NCI-H2196 (cell line): ENCODE measurements at regions not wholly inside any gene's neighbourhood (a gene's known extent, or its start where the extent isn't known, plus 50 kb on each side); places are given as distances from the start of the nearest gene placed in this dataset.

Experiments used
- DNase-seq: peaks from one replicate; lab custom pipeline; 2025; ENCODE audit not compliant: unreplicated experiment; lab: John Stamatoyannopoulos, UW

GRCh38 chr2:155695505-155695904 is 637.0 kb downstream of the NR4A2 start:
- DNase-seq, result no peak

GRCh38 chr2:155692856-155693255 is 639.7 kb downstream of the NR4A2 start:
- DNase-seq, result no peak

- DNase-seq, result no peak
Measured at GRCh38 chr2:155692106-155692505, 640.4 kb downstream of the NR4A2 start.

DNA sequence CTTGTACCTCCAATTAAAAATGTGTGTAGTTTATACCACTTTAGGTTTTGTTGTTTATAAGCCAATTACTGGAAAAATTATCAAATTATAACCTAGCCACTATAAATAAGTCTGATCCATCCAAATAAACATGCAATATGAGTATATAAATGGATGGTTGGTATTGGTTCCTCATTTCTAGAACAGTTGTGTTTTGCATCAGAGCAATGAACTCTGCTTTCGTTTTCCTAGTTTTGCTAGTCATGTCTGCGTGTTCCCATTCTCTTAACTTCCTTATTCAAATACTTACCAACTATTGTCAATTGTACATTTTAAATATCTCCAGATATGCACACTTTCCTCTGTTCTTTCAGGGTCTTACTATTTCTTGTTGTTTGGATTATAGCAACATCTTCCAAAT is 641.7 kb downstream of the NR4A2 start:
- DNase-seq, result no peak

- no peak for DNase-seq
Measured at GRCh38 chr2:155689791-155690190, 642.7 kb downstream of the NR4A2 start.

GRCh38 chr2:155687181-155687580 is 645.3 kb downstream of the NR4A2 start:
- no peak for DNase-seq

- DNase-seq, result no peak
Measured at GRCh38 chr2:155679647-155680046, 652.9 kb downstream of the NR4A2 start.

- no peak for DNase-seq
Measured at GRCh38 chr2:155675920-155676319, 656.6 kb downstream of the NR4A2 start.

DNA sequence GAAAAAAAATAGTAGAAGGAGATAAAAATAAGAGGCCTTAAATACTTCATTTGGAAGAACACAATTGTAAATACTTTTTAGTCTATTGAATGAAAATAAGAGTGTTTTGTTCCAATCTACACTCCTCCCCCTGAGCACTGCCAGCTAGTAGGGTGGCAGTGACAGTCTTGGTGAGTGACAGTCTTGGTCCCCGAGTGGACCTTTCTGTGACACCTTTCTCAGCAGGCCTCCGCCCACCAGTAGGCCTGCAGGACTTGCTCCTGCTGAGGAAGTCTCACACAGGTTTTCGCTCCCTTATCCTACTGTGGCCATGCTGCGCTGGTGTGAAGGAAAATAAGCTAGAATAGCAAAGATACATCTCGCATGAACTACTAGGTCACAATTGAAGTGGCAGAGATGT is 666.8 kb downstream of the NR4A2 start:
- no peak for DNase-seq

DNA sequence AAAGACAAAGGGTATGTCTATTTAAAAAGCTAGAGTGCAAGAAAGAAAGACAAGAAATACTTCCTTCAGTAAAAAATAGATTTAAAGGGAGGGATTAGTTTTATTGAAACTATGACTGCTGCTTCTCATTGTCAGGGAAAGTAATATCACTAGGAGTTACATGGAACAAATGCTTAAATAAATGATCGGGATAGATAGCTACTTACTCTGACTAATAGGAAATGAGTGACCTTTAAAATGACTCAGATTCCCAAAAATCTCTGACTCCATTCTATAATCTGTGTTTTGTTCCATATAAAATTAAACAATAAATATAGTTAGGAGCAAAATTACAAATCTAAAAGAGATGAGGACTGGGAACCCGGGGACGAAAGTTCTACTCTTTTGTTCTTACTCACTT is 669.3 kb downstream of the NR4A2 start:
- DNase-seq, result no peak

- no peak for DNase-seq
Measured at GRCh38 chr2:155662224-155662623, 670.3 kb downstream of the NR4A2 start.

- DNase-seq, result no peak
Measured at GRCh38 chr2:155653176-155653575, 679.3 kb downstream of the NR4A2 start.

- DNase-seq, result no peak
Measured at GRCh38 chr2:155651851-155652250, 680.7 kb downstream of the NR4A2 start.

- no peak for DNase-seq
Measured at GRCh38 chr2:155645791-155646190, 686.7 kb downstream of the NR4A2 start.

DNA sequence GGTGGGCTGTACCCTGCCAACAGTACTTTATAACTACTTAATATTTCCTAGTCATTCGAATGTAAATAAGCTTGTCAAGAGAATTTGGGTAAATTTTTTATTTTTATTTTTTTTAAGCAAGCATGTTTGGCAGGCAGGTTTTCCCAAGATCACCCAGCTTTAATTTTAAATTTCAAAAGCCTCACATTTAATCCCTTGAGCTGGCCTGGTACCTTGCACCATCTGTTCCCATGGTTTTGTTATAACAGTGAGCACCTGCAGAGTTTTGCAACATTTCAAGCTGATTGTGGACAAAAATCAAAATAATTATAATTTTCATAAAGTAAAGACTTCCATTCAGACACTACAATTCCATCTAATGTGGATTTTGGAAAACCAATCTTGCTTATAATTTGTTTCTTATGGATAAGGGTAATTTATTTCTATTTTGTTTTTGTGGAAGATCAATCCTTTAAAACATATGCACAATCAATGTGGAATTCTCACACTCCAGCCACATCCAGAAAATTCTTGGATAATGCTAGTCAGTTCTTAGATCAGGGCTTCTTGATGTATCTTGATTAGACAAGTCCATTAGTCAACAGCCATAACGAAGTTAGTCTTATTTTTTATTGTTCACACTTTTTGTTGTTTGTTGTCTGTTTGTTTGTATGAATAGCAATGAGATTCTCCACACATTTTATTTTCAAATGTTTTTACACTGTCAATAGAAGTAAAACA is 689.3 kb downstream of the NR4A2 start:
- DNase-seq, result no peak

DNA sequence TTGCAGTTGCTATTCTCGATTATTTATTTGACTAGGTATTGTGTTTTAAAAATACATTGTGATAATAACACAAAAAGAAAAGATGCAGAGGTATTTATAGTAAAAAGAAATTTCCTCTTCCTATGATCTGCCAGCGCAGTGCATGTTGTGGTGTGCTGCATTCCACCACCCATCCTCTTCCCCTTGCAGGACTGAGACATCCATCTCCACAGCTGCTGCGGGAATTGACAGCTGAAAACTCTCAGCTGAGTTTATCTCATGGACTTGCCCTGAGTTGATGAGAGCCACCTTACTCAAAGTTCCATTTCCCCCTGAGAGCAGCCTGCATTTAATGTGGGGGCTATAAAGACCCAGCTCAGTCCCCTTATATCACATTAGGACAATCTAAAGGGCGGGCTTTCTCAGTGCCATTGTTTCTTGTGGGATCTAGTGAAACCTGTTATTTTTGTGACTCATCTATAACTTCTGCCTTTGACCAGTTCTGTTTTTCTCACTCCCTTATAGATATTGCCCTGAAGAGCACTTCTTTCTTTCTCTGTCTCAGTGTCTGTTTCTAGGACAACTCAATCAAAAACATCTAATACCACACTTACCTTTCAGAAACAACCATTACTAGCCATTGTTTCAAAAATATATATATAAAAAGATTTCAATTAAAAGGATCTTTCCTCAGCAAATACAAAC is 698.5 kb downstream of the NR4A2 start:
- no peak for DNase-seq

DNA sequence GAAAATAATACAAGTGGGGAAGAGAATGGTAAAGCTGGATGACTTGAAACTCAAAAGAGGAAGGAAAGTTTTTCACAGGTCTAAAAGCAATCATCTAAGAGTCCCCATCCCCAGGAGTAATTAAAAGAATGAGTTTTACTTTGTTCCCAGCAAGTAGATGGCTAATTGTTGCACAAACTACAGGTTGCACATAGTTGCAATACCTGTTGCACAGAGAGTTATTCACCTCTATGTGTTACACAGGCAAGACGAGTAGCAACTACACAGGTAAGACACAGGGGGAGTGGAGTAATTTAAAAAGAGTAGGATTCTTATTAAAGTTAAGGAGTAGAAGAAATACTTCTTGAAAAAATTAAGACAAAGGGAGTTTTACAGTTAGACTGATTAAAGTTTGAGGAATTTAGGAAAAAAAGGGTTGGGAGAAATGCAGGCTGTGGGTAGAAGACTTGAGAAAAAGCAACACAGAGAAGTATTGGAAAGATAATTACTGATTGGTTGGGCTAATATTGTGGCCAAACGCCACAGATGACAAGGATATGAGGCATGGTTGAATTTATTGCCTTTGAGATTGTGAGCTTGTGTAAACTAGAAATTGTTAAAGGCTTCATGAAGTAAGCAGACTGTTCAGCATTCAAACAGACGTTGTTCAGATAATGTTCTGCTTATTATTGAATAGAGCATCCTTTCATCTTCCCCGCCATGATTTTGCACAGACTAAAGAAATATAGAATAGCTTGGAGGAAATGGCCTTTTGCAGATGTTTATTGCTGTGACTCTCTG is 699.3 kb downstream of the NR4A2 start:
- DNase-seq, result no peak

- DNase-seq, result no peak
Measured at GRCh38 chr2:155630760-155631159, 701.8 kb downstream of the NR4A2 start.

DNA sequence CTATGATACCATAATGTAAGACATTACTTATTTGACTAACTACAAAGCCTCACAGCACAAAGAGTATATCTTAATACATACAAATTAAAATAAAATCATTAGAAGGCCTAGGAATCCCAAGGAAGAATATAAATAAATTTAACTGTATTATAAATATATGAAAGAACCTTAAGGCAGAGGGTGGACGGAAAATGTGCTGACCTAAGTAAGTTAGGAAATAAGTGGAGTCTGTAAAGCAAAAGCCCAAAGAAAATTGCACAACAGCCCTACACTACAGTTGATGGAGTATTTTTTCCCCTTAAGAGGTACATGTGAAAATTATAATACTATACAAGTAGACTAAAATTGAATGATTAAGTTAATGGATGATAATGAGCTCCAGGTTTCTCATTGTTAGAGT is 710.1 kb downstream of the NR4A2 start:
- no peak for DNase-seq

DNA sequence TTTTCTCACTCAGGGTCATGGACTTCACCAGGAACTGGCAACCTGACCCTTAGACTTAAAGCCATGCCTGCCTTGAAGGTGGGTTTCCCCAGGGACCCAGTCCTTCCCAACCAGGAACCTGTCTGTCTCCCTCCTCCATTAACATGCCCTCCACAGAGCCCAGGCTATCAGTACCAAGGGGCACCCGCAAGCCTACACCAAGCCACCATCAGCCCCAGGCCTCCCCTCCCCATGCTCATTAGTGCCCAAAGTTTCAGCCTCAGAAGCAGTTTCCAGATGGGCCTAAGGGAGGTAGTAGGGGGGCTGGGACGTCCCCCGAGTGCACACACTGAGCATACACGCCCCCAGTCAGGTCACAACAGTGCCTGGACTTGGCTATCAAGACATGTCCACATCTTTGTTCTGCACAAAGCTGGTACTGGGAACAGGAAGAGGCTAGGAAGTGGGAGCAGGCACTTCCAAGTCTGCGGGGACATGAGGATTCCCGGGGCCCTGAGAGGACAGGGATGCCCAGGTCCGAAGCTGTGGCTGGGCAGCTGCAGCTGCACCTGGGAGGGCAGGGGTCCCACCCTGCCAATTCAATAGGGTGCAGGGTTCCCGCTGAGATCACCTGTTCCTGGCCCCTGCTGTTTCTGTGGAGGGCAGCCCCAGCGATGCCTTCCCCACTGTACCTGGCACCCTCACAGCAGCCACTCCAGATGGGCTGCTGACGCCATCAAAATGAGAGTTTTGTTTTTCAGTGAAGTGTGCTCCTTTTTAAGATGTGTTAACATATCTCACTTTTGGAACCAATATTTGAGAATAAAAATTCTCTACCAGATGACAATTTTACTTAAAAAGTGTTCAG is 731.4 kb downstream of the NR4A2 start:
- DNase-seq, result no peak

DNA sequence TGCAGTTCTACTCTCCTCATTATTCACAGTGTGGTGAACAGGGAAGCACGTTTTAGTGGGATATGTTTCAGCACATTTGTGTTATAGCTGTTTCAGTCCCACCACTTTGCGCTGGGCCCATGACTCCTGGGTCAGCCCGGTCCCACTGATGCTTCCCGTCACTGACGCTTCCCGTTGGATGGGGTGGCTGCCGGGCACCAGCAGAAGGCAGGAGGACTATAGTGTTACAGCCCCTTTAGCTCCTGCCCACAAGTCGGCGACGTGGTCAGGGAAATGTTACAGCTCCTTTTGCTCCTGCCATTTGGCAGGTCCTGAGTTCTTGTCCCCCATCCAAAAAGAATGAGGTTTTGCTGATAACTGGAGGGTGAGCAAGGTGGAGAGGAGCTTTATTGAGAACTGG is 732.2 kb downstream of the NR4A2 start:
- no peak for DNase-seq
